Umbilical cord (tissue), 1 donor: ENCODE measurements at regions not wholly inside any gene's neighbourhood (a gene's known extent, or its start where the extent isn't known, plus 50 kb on each side); places are given as distances from the start of the nearest gene placed in this dataset.

Experiments used
- DNase-seq: peaks from one replicate; pipeline ENCODE4 v3.0.0-alpha.2; 2015; ENCODE audit warnings: low spot score

DNA sequence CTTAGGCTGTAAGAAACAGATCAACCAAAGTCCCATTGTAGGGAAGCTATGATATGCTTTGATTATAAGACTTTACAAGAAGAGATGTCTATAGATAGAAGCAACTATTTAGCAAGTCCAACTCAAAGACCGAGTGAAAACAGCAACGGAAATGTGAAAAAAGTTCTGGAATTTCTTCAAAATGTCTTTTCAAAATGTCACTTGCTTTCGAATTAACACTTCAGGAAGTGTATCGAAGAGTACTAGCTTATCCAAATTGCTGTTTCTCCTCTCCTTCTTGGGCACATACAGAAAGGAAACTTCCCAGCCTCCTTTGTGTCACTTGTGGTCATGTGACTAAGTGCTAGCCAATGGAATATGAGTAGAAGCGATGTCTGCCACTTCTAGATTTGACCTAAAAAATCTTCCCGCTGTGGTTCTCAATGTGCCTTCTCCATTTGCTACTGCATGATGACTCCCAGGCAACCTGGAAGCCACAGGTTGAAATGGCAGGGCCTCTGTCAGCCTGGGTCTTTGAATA is 89.9 kb downstream of the TSEN15 start:
- no peak for DNase-seq

DNA sequence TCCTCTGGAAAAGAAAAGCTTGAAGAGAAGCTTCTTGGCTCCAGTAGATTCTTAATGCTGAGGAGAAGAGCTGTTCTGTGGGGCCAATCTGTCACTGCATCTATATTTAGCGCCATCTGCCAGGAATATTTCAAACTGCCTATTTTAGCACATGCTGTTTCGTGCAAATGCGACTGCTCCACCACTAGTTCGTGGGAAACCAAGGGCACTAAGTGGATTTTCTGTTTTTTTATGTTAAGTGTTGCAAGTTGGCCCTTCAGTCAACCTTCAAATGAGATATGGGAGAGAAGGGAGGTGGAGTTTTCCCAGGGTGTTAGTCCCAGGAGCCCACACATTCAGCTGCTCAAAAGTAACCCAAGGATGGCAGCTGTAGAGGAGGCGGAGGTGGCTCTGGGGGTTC is 91.9 kb downstream of the TSEN15 start:
- peak; percentile 46 for DNase-seq

DNA sequence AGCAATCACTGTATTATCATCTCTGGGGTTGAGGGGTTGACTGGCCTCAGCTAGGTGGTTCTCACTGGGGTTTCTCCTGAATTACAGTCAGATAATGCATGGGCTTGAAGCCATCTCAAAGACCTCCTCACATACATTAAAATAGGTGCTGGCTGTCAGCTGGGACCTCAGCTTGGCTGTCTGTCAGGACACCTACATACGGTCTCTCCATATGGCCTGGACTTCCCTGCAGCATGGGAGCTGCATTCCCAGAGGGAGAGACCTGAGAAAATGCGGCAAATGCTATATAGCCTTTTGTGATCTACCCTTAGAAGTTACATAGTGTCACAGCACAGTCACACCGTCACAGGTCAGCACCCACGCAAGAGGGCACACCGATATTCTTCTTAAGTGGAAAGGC is 93.6 kb downstream of the TSEN15 start:
- no peak for DNase-seq

DNA sequence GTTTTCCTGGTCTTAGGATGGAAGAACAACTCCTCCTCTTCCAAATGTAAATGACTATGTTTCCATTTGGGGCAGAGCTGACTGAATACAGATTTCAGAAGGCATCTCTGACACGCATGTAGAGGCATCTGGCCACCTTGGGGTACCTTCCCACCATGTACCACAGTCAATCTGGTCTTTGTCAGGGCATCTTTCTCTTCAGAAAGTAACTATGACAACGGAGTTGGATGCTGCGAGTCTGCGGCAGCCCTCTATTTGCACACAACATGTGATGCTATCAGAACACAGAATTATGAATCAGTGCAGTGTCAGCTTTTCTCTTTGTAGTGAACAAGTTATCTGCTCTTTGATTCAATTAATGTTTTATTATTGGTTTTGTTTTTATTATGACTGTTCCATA is 94.7 kb downstream of the TSEN15 start:
- no peak for DNase-seq

DNA sequence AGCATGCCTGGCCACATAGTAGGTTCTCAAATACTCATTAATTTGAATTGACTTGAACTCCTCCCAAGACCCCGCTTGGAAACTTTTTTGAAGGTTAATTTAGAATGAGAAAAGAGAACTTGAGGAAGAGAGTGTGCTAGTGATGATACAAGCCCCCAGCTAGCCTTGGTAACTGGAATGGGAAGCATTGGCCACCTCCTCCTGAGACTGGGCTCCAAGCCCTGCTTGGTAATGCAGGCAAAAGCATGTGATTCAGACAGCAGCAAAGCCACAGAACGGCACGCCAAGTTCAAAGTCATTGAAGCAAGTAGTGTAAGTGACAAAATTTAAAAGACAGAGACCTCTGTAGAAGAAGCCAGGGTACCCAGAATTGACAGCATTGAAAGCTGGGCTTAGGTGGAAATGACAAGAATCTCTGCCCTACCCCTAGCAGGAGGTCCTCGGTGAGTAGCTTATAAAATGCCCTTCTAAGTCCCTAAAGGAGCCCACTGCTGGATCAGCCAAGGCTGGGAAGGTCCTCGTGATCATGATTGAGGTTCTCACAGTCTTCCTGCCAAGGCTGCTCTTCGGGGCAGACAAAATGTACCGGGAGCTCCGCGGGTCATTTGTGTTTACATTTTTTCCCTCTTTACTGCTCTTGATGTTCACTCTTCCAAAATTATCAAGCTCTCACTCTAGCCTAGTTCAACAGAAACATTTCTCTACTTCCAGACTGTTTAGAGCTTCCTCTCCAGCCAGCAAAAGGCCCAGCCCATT is 99.4 kb downstream of the TSEN15 start:
- no peak for DNase-seq

DNA sequence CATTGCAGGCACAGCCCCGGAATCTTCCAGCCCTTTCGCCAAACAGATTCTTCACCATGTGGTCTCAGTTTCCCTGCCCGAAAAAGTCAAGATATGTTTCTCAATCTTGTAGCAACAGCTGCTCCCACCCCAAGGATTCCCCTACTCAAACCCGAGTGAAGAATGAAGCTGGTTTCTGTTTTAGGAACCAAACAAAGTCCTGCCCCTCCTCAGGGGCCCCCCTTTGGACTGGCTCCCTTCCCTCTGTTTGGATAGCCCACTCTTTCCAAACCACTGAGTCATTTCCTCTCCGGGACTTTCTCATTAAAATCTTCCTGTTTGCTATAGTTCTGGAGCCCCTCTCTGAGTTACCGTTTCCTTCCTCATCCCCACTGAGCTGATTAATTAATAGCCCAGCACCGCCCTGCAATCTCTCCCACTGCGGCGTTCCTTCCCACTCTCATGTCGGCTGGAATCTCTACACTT is 100.9 kb downstream of the TSEN15 start:
- peak; percentile 38 for DNase-seq

DNA sequence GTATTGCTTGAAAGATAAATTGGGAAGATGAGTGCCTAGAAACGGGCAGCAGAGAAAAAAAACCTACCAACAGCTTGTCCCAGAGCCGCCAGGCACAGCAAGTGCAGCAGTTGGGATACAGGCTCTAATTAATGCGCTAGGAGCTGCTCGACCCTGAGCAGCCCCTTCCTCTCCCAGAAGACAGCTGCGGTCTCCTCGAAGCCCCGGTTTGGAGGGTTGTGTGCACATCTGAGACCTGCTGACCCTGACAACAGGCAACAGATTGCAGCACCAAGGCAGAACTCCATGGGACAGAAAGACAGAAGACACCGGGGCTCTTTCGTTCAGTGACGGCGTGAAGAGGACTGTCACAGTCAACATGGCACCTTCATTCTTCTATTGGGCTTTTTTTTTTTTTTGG is 101.4 kb downstream of the TSEN15 start:
- no peak for DNase-seq

DNA sequence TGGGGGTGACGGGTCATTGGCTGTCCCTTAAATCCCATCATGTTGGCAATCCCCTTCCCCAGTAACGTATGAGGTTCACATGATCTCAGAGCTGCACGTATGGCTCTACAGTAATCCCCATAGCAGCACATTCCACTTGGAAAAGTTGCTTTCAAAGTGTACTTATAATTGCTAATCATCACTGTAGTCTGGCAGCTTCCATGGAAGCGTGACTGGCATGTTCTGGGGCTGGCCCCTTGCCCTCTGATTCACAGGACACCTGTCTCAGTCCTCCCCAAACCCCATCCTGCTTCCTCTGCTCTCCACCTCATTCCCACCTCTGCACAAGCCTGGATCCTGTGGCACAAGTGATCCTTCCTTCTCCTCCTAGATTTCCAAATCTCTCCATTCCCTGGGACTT is 102.2 kb downstream of the TSEN15 start:
- DNase-seq, result no peak

DNA sequence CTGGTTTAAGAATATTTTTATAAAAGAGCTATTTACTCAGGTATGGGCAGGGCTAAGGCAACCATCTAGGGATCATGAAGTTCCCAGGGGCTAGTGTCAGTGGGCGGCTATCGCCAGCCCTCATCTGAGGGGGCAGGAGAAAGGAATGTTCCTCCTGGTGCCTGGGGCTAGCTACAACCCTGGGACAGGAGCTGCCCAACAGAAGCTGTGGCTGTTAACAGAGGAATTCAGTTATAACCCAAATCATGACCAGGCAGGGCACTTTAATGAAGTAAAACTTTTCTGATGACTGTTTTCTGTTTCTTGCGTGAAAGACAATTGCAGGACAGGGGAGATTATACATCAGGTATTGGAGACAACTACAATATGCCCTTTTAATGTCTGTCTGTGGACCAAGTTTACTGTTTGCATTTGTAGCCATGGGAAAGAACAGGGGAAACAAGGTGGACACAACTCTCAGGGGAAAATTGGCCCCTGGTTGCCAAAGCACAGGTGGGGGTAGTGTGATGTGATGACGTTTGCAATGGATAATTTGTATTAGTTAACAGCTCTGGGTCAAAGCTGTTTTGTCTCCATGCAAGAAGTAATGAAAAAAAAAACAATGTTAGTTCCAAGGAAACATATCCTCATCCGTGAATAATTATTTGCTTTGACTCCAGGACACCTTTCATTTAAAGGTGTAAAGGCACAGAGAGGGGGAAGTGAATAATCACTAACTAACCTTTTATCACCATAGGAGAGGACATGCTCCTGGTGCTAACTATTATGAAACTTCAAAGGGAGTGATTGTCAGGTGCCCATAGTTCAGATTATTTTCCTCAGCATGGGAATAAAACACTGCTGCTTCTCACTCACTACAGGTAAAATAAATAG is 105.2 kb downstream of the TSEN15 start:
- no peak for DNase-seq

DNA sequence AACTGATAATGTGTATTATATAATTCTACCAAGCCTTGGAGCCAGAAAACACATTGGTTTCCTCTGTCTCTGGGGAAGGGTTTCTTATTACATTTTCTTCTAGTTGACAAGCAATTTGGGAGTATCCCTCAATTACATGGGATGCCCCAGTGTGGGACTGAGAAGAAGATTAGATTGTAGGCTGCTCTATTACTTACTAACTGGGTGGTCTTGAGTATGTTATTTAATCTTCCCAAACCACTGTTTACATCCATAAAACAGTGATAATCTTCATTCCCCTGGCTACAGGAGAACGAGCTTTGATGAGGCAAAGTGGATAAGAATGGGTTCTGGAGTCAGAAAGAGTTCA is 105.8 kb downstream of the TSEN15 start:
- no peak for DNase-seq

DNA sequence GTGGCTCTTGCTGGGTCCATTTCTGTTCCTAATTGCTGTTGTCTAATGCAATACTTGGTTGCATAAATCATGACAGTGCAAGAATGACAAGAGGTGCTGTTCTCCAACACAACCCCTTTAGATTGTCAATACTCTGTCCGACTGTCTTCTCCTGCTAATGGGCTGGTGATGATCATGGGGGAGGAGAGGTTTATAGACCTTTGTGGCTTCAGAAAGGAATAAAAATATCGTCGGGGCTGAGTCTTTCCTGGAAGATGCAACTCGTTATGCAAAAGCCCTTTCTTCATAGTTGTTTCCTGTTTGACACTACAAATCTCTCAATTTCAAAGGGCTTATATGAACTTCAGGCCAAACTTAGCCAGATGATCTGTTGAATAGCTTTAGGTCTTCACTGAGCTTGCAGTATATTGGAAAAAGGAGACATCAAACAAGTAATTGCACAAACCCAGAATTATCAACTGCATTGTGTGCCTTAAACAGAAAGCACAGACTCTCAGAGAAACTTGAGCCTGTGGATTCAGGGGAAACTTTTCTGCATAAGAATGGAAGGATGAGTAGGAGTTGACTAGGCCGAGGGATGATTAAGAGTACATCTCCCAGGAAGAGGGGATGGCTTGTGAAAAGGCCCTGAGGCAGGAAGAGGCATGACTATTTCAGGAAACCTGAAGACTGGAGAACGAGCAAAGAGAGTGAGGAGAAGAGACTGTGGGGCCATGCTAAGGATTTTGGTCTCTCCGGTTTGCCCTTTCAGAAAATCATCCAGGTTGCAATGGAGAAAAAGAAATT is 107.6 kb downstream of the TSEN15 start:
- no peak for DNase-seq

DNA sequence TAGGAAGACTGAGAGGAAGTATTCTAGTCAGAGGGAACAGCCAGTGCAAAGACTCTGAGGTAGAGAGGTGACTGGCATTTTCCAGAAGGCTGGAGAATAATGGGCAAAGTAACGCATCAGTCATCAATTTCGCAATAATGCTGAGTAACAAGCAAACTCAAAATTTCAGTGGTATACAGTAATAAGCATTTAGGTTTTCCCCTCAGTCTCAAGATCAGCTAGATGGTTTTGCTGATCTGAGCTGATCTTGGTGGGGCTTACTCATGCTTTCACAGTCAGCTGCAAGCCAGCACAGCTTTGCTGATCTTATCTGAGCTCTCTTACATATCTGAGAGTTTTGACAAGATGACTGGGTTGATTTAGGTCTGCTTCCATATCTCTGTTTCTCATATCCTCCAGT is 108.7 kb downstream of the TSEN15 start:
- DNase-seq, result peak; percentile 78

DNA sequence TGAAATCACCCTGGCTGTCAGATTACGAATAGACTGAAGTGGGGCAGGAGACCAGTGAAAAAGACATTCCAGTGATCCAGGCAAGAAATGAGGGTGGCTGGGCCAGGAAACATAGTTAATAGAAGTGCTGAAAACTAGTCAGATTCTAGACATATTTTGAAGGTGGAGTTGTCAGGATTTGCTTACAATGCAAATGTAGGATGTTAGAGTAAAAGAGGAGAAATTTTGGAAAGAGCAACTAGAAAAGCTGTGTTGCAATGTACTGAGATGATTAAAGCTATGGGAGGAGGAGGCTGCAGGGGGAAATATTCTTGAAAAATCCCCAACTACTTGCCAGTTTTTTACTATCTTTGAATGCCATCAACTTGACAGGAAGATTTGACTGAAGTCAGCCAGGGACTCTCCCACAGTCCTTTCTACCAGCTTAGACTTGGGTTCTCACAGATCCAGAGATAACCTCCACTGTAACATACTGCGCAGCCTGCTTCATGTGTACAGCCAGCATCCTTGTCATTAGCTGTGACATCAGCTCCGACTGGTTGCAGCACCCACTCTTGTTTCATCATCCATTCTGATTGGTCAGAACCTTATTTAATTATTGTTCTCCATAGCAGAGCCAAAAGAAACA is 109.7 kb downstream of the TSEN15 start:
- peak; percentile 78 for DNase-seq

DNA sequence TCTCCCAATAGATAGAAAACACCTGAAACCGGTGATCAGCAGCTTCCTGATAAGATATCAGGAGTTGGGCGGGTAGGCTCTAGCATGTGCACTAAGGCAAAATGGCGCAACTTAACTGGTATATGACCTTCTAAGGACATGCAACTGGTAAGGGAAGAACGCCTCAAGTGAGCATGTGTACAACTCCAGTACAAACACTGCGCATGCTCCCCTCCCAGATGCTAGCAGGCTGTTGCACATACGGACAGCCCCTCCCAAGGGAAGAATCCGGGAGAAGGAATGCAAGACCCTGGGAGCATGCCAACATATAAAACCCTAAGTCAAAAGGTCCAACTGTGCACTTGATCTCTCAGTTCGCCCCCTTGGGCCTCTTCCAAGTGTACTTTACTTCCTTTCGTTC is 110.8 kb downstream of the TSEN15 start:
- peak; percentile 53 for DNase-seq

DNA sequence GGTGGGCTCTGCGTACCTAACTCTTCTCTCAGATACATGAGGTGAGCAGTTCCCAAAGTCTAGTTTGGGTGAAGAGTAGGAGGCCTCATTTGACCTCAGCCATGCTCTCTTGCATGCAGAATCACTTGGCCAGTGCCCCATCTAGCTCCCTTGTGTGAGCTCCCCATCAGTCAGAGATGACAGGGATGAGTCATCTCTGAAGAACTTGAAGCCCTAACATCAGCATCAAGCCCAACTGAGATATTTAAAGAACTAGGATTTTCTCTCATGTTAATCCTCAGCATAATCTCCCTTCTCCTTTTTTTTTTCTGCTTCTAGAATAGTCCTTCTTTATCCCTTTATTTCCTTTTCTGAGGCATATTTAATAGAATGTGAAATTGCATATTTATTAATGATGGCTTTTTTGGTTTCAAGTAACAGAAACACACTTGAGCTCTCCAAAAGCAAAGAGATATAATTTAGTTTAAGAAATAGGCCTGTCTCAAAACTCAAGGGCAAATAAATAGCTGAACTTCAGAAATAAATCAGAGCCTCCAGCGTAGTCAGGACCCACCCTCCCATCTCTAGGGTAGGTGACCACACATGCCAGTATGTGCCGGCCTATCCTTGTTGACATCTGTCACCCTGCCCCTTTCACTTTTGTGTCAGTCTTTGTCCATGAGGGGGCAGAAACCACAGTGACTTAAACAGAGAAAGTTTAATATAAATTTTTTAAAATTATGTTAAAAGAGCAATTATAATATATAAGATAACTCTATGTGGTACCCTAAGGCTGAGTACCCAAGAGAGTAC is 112.3 kb downstream of the TSEN15 start:
- DNase-seq, result peak; percentile 78

DNA sequence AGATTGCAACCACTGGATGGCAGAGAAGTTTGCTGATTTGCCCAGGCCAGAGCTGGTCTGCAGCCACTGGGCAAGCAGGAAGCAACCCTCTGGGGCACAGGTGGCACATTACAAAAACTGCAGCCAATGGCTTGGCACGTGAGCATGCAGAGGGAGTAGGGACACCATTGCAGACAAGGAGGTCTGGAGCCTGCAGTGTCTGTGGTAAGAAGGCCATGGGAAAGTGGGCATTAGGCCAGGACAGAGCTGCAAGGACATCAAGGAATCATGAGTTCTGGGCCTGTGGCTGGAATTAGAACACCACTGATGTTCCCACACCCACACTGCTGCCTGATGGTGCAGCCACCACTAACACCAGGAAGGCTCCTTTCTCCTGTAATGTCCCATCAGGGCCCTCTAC is 113.0 kb downstream of the TSEN15 start:
- no peak for DNase-seq

DNA sequence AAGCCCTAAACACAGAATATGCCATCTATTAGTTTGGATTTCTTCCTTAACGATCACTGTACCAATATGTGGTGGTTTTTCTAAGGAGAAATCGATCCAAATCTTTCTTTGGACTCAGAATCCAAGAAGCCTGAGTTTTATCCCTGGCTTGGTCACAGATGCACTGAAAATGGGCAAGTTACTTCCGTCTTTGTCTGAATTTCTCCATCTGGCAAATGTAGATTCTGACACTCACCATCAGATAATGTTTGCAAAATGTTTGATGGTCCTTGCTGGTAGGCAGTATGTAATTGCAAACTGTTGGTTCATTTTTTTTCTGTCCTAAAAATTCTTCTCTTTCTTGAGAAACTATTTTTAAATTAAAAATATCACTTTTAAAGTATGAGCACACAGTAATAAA is 115.0 kb downstream of the TSEN15 start:
- DNase-seq, result no peak

DNA sequence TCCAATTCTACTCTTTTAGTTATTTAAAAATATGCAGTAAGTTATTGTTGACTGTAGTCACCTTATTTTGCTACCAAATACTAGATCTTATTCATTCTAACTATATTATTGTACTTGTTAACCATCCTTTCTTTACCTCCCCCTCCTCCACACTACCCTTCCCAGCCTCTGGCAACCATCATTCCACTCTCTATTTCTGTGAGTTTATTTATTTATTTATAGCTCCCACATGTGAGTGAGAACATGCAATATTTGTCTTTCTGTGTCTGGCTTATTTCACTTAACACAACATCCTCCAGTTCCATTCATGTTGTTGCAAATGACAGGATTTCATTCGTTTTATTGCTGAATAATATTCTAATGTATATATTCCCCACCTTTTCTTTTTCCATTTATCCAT is 115.8 kb downstream of the TSEN15 start:
- DNase-seq, result no peak

DNA sequence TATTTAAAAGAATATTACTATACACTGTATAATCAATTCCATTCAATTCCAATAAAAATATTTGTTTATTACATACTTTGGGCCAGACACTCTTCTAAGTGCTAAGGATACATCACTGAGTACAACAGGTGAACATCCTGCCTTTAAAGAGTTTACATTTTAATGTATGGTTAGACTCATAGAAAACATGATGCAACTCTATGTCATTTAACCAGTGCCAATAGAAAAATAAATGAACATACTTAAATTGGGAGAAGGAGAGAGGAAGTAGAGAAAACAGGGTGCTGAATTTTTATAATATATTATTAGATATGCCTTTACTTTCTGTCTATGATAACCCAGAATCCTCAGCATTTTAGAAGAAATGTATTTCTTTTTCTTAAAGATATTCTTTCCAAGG is 119.2 kb downstream of the TSEN15 start:
- no peak for DNase-seq

DNA sequence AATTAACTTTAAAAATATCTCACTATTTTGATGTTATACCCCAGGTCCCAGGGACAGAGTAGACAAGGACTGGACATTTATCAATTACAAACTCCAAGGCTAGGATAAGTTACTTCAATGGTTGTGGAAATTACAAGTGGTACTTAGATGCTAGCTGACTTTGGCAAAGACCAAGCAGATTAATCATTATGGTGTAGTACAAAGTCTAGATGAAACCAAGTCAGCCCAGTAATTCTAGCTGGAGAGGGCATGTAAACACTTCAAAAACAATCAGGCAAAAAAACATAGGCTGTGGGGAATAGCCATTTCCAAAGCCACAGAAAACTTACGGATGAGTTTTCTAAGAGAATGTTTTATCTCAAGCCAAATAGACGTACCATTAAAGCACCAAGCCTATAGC is 124.5 kb downstream of the TSEN15 start:
- DNase-seq, result no peak

DNA sequence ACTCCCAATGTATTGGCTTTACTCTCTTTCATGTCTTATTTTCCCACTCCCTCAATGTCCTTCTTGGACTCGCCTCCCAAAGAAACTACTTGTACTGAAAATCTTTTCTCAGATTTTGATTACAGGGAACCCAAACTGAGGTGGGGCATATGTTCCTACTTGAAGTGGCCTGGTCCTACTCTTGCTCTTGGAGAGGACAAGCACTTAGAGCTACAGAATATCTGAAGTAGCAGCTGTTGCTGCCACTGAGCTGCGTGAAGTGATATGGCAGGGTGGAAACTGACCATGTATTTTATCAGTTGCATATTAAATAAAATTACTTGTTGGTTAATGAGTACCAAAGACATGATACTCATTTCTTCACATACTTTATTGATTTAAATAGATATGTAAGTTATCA is 129.5 kb downstream of the TSEN15 start:
- no peak for DNase-seq
